Body of pancreas (tissue), 4 donors: ENCODE measurements at regions not wholly inside any gene's neighbourhood (a gene's known extent, or its start where the extent isn't known, plus 50 kb on each side); places are given as distances from the start of the nearest gene placed in this dataset.

ENCODE experiments used
- POLR2A ChIP-seq, 3 donors: fragments of 450-650 bp; IDR thresholded peaks; one replicate each; pipeline ENCODE4 v1.6.1; 2016; ENCODE audit warnings: antibody characterized with exemption in 3 of 3, mild to moderate bottlenecking in 2 of 3
- TF ChIP-seq, protein P1 (sequence below), 7 experiments: fragments of 450-650 bp in 4 of 7; fragments of 200-600 bp in 3 of 7; sonication (generic) in 3 of 7; IDR thresholded peaks; one replicate each; pipeline ENCODE4 v1.5.1; 2016 to 2019; ENCODE audit warnings: antibody characterized with exemption in 7 of 7

DNA sequence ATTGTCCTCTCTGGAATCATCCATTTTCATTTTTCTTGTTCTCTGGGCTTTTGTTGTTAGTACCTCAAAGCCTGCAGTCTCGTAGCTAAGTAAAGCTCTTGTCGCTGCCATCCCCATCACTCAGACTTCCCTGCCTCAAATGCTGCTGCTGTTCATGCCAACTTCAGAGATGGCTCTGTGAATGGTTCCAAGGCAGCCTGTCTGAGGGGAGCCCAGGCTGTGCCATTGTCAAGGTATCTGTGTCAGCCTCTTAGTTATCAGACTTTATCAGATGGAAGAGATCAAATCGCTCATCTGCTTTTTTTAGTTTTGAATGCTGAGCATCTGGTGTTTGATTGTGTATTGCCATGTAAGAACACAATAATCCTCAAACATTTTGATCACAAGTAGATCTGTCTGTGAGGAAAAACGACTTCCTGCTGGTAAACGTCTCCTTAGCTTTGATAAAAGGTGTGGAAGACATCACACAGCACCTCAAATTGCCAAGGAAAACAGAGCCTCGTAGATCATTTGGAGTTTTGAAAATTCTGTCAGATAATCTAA lies 304.2 kb upstream of the ZC3H12C start:
- no peak for TF ChIP-seq POLR2A (IDR thresholded peaks at IDR 0.05)
- TF ChIP-seq, protein P1, sequence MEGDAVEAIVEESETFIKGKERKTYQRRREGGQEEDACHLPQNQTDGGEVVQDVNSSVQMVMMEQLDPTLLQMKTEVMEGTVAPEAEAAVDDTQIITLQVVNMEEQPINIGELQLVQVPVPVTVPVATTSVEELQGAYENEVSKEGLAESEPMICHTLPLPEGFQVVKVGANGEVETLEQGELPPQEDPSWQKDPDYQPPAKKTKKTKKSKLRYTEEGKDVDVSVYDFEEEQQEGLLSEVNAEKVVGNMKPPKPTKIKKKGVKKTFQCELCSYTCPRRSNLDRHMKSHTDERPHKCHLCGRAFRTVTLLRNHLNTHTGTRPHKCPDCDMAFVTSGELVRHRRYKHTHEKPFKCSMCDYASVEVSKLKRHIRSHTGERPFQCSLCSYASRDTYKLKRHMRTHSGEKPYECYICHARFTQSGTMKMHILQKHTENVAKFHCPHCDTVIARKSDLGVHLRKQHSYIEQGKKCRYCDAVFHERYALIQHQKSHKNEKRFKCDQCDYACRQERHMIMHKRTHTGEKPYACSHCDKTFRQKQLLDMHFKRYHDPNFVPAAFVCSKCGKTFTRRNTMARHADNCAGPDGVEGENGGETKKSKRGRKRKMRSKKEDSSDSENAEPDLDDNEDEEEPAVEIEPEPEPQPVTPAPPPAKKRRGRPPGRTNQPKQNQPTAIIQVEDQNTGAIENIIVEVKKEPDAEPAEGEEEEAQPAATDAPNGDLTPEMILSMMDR (IDR thresholded peaks at IDR 0.05) = no peak
